ENCODE measurements at regions not wholly inside any gene's neighbourhood (a gene's known extent, or its start where the extent isn't known, plus 50 kb on each side); places are given as distances from the start of the nearest gene placed in this dataset.
"Not testable (repeated sequence)": the region's sequence is repeated elsewhere in the genome, so short reads cannot be mapped to it uniquely, and the experiment has no call there.

DNA sequence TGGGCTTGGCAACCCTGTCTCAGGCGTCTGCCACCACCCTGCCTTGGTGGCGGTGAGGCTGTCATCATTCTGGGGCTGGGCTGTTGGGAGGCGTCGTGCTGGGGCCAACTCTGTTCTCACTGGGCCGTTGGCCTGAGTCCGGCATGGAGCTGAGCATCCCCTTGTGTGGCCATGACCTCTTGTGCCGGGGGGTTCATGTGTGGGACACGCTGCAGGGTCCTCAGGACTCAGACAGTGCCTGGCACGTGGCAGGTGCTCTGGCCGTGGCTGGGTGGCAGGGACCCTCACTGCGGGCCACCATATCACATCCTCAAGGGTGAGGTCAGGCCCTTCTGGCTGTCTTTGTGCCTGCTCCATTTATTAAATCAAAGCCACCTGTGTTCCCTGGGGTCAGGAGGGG lies 197.4 kb downstream of the BANP start:
- DNase-seq, result not testable (repeated sequence)

DNA sequence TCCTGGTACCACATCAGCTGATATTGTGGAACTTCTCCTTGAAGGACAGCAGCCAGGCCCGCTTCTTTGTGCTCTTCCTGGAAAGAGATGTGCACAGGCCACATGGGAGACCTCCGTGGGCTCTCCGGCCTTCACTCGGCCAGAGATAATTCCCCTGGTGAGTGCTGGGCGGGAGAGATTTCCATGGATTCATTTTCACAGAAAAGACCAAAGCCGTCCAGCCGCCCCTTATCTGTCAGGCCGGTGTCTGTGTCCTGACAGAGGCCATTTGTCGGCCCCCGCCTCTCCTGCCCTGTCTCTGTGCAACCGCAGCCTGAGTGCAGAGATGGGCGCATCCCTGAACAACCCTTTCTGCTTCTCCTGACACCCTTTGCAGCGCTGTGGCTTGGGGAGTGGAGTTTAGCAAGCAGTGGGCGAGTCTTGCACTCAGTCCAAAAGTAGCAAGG lies 197.9 kb downstream of the BANP start:
- DNase-seq, result not testable (repeated sequence)

DNA sequence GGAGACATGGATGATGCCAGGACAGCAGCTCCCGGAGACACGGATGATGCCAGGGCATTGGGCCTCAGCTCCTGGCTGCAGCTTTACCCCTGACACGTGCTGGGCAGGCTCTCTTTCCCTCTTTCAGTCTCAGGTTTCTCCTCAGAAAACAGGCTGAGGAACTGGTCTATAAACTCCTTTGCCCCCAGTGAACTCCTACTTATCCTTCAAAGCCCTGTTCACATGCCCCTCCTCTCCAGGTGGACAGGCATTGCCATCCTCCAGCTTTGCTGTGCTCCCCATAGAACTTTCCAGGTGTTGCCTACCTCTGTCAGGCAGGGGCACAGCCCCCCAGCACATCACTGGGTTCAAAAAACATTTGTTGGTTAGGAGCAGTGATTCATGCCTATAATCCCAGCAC lies 198.4 kb downstream of the BANP start:
- DNase-seq, result not testable (repeated sequence)

DNA sequence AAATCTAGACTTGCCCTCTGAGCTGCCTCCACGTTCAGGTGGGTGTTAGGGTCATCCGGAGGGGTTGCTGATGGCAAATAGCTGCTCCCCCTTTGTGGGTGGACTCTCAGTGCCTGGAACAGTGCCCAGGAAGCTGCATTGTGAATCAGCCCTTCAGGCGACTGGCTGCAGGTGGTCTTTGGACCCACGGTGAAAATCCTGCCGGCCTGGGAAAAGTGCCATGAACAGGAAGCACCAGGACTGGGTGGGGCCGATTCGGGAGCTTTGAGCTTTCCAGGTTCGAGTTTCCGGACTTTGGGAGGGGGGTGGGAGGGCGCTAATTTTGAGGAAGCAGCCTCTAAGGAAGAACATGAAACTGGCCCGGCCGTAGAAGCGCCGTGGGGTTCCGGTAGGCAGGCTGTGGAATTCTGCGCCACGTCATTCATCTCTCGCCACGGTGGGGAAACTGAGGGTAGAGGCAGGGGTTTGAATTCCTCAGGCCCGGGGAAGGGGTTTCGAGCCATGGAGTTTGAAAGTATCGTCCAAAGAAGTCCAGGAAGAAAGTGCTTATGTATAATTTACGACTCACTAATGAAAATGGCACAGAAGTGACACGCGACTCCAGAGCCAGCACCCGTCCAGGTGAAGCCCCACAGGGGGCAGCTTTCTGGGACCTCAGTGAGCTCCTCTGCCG lies 199.4 kb downstream of the BANP start:
- DNase-seq, result not testable (repeated sequence)

DNA sequence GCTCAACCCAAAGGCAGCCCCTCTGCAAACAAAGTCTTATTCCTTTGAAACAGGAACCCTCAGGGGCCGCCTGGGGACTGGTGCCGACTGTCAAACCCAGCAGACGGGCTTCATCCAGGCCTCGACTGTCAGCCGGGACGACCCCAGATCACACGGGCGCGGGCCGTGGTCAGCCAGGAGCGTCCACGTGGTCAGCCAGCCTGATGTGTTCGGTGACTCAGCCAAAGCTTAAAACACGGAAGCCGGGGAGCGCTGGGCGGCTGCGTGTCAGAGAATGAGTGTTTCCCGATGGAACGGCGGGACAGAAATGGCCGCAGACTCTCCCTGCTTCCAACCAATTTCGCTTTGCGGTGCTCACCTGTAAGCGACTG lies 199.9 kb downstream of the BANP start:
- not testable (repeated sequence) for DNase-seq

DNA sequence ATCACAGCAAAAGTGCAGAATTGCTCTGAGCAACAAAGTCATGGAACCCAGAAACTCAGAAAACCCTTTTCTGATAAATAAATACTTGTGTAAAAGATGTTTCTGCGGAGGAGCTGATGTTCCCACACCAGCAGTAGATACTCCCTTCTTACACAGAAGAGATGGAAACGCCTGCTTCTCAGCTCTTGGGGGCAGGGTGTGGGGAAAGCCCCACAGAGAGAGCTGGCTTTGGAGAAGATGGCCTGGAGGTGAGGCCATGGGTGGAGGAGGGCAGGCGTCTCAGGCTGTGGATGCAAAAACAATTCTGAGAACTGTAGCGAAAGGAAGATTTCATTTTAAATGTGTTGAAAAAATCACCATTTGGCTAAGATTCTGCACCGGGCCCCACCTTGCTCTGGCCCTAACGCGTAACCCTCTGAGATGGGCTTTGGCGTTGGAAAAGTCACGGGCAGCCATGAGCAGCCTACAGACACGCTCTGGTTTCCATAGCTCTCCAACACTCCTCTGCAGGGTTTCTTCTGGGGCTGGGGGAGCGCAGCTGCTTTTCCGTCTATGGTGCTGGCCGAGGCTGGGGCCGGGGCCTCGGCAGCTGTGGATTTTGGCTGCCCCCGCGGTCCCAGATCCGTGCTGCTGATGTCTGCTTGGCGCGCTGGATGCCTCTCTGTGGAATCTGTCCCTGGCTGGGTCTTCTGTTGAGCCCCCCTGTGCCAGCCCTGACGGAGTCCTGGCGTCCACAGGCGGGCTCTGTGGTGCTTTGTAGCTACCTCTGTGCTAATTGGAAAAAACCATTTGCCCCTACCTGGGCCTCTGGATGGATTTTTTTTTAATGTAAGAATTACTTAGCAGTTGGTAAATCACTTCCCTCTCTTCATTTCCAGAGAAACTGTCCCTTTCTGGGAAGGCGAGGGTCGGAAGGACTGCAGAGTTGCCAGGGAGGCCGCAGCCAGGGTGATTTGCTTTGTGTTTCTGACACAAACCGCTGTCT lies 200.9 kb downstream of the BANP start:
- not testable (repeated sequence) for DNase-seq

DNA sequence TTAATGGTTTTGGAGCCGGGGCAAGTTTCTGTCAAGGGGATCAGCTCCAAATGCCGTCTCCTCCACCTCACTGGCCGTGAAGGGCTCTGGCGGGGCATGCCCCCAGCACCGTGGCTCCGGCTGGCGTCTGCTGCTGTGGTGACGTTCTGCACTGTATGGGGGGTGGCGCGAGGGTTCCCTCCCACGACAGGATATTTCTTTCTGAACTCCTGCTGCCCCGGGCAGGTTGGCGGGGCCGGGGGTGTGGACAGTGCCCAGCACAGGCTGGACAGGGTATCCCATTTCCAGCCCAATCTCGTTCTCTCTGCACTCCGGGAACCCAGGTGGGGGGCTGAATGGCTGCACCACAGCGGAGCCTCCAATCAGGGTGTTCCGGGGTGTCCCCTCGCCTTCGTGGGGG lies 201.6 kb downstream of the BANP start:
- DNase-seq, result not testable (repeated sequence)

DNA sequence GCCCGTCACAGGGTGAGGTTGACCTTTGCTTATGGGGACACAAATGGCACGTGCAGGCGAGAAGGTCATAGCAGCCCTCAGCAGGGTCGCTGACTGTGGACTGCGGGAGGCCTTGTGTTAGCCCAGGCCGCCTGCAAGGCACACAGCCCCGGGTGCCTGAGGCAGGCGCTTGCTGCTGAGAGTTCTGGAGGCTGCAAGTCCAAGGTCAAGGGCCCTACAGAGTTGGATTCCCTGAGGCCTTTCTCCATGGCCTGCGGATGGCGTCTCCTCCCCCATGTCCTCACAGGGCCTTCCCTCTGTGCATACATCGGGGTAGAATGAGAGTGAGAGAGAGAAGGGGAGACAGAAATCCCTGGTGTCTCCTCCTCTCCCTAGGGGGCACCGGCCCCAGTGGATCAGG lies 202.3 kb downstream of the BANP start:
- not testable (repeated sequence) for DNase-seq

DNA sequence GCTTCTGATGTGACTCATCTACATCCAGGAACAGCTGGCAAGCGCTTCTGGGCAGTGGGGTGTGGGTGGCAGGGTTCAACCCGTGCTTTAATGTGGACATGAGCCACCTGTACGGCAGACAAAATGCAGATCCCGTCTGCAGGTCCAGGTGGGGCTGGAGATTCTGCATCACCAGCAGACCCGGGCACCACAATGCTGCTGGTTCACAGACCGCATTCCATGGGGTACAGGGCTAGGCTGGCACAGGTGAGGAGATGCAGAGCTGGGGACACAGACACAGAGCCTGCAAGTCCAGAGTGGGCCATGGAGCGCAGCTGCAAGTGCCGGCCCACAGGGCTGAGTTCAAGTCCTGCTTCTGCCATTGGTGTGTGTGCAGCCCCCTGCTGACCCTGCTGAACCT lies 203.7 kb downstream of the BANP start:
- DNase-seq, result not testable (repeated sequence)

DNA sequence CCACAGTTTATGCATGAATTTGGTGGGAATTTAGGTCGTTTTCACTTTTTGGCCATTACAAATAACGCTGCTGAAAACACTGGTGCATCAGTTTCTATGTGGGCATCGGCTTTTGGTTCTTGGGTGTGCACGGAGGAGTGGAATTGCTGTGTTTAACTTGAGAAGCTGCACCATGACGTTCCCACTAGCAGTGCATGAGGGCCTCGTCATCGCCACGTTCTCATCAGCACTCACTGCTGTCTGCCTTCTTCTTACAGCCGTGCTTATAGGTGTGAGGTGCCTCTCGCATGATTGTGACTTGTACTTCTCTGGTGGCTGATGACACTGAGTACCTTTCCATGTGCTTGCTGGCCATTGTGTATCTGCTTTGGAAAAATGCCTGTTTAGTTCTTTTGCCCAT lies 204.4 kb downstream of the BANP start:
- DNase-seq, result not testable (repeated sequence)

DNA sequence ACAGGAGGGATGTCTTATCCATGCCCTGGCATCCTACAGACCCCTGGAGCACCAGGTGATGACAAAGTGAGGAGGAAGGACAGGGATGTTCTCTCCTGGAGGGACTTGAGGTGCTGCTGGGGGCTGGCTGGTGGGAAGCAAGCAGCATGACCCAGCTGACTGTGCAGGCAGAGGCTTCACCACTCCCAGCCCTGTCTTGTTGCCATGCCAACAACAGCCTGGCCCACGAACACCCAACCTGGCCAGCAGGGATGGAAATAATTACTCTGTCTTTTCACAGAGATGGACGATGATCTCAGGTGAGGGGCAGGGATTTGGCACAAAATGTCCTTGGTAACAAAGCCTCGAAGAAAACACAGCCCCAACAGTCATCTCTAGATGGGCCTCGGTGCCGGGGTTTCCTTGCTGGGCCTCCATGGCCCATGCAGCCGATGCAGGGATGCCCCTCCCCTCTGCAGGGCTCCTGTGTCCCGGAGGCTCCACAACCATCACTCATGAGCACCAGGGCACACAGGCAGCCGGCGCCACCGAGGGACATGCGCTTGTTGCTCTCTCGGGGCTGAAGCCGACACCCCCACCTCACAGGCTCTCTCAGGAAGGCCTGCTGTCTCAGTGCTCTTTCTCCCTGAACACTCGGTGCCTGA lies 205.5 kb downstream of the BANP start:
- DNase-seq, result not testable (repeated sequence)

DNA sequence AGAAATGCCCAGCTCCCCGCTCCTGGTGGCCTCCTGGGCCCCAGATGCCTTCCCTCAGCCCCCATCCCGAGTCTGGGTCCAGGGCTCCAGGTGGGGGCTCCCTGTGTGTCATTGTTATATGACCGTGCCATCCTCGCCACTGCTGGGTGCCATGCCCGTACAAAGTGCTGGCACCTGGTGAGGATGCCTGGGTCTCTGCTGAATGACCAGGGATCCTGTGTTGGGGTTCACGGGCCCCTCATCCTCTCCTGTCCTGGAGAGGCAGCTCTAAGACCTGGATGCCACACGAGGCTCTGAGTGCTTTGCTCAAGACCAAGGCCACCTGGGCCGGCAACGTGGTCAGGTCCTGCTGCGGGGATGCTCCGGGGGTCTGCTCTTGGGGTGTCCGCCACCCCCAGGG lies 206.5 kb downstream of the BANP start:
- DNase-seq, result peak; percentile 10

DNA sequence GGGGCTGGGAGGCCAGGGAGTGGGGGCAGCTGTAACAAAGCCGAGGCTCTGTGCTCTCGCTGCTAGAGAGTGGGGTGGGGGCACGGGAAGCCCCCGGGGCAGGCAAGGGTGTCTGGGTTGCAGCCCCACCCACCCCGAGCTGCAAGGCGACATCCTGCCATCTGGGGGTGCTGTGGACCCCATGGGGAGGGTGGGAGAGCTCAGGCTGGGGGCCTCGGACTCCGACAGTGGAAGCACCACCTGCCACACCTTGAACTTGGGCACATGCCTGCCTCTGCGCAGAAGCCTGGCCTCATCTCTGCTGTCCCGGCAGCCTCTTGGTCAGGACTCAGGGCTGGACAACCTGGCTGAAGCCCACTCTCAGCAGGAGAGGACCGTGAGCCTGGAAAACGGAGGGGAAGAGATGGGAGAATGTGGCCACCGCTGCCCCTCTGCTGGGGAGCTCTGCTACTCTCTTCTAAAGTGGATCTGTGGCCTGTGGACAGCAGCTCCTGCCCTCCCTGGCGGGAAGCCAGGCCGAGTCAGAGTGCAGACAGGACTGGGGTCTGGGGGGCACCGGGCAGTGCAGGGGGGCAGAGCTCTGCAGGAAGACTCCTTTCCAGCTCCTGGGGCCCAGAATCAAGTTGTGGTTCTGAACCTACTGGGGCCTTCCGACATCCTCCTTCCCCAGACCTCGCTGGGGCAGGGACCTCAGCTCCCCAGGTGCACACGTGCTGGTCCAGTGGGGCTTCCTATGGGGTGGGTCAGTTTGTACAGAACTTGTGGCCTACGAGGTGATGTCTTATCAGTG lies 207.2 kb downstream of the BANP start:
- DNase-seq, result peak; percentile 29

DNA sequence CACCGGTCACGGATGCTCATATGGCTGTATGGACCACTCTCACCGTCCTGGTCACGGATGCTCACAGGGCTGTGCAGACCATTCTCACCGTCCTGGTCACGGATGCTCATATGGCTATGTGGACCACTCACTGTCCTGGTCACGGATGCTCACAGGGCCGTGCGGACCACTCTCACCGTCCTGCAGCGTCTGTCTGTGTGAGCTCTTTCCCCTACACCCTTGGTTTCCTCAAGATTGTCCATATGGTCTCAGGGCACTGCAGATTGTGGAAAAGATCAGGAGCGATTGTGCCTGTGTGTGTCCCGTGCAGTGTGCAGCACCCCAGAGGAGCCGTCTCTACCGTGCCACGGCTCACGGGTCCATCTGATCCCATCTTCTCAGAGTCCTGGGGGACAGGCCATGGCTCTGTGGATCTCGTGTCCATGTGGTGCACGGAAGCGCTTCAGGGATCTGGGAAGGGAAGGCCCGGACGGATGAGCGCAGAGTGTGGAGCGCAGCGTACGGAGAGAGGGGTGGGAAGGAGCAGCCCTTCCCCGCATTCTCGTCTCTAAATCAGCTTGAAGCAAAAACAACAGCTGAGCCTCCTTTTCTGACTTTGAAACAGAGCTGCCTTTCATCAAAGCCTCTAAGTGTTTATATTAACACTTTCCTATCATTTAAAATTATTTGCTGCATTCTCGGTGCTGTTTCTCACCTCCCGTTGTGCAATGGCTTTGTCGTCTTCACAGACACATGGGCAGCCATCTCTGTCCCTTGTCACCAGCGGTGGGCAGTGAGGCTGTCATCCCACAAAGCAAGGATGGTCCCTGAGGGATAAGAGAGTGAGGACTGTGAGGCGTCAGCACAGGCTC lies 208.0 kb downstream of the BANP start:
- peak; percentile 17 for DNase-seq

DNA sequence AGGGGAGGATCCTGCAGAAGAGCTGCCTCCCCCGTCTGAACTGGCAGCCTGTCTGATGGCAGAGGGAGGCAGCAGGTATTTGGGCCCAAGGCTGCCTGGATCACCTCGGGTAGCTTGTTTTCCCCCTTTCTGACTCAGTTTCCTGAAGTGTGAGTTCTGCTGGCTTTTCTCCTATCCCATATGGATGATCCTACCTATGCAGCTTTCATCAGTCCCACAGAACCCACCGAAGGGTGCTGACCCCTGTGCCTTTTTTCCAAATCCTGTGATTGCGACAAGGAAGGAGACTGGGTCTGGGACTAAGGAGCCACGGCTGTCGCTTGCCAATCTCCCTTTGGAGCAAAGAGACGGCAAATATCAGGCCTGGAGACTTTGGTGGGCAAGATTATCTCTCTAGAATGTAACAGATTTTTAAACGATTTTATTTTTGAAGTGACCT lies 208.7 kb downstream of the BANP start:
- peak; percentile 12 for DNase-seq

DNA sequence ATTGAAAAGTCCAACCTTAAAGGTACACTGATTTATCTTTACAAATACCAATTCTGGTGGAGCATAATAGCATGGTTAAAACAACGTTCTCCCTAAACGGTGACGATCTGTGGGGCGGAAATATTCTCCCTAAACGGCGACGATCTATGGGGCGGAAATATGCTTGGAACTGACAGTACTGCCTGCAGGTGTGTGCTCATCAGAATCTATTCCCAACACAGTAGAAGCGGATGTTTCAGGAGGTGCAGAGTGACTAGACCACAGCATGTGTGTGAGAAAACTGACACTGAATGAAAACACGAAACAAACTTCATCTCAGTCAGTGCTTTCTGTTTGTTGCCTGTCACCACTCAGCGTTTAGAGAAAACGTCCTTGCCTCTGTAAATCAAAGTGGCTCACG lies 210.0 kb downstream of the BANP start:
- DNase-seq, result not testable (repeated sequence)

DNA sequence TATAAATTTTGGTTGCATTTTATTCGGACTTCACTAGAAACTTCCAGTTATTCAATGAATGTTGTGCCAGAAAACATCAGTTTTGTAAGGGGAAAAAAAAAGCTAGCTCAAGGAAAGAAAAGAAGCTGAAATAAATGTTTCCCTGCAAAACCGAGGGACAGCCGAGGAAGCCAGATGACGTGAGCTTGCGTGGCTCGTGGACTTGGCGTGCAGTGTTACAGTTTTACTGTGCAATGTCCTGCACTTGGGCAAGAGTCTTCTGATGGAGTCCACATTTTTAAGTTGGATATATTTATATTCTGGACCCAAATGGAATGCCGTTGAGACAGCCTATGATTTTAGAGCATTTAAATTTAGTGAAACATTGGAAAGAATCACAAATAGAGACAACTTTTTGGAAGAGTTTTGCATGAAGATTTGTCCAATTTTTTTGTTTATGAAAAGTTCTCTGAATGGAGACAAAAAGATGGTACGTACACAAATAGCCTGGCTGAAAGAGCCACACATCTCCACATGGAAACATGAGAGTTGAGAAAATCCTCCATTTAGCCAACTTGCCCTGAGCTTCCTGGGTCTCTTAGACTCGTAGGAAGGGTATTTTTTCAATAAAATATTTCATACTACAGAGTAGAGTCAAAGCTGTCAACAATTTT lies 210.5 kb downstream of the BANP start:
- not testable (repeated sequence) for DNase-seq

DNA sequence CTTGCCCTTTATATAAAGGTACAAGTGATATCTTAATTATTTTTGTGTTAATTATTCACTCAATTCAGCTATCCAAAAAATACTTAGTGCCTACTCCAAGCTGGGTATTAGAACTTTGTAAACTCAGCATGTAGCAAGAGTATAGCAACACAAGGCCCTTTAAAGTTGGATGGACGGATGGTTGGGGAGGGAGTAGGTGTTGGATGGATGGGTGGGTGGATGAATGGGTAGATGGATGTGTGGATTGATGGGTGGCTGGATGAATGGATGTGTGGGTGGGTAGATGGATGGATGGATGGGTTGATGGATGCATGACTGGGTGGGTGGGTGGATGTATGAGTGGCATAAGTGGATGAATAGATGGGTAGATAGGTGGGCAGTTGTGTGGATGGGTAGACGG lies 211.5 kb downstream of the BANP start:
- DNase-seq, result not testable (repeated sequence)

DNA sequence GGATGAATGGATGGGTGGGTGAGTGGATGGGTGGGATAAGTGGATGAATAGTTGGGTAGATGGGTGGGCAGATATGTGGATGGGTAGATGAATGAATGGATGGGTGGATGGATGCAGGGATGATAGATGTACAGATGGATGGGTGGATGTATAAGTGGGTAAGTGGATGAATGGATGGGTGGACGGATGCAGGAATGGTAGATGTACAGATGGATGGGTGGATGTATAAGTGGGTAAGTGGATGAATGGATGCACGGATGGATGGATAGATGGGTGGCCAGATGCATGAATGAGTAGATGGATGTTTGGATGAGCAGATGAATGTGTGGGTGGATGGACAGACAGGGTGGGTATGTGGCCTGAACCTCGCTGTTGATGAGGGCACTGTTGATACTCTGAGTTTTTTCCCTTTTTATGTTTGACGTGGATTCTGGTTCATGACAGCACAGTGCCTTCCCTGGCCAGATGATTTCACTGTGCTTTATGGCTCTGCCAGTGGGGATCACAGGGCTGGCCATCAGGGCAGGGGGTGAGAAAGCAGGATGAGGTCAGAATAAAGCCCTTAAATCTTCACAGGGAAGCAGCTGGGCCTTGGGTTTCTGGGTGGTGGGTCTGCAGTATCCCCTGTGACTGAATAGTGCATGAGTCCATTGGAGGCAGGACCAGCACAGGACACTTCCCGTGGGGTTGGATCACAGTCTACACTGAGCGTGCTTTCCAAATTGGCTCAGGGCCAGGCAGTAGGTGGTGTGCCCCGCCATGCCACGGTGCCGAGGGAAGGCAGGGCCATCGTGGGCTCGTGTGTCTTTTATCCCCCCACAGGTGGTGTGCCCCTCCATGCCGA lies 213.2 kb downstream of the BANP start:
- not testable (repeated sequence) for DNase-seq

DNA sequence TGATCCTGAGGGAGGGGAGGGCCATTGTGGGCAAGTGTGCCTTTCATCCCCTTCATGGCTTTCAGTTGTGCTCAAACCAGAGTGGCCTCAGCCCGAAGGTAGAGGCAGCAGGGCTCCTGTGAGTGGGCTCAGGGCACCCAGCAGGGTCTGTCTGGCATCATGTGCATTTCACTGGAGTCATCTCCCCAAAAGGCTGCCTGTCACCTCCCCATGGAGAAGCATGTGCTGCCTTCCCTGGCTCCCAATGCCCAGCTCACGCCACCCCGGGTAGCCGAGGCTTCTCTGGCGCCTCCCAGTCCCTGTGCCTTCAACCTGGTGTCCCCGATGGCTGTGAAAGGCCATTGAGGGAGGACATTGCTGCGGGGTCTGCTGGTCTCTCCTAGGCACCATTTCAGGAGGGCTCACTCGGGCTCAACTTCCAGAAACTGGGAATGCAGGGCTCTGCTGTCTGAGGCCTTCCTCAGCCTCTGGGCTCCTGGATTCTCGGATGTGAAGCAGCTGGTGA lies 213.9 kb downstream of the BANP start:
- peak; percentile 20 for DNase-seq

Measured in activated CD8-positive, alpha-beta memory T cell treated with anti-CD3 and anti-CD28 coated beads, Interleukin-2, amount 50 U/mL, for 48 hours (primary cell).